ENCODE measurements at regions not wholly inside any gene's neighbourhood (a gene's known extent, or its start where the extent isn't known, plus 50 kb on each side); places are given as distances from the start of the nearest gene placed in this dataset.

DNA sequence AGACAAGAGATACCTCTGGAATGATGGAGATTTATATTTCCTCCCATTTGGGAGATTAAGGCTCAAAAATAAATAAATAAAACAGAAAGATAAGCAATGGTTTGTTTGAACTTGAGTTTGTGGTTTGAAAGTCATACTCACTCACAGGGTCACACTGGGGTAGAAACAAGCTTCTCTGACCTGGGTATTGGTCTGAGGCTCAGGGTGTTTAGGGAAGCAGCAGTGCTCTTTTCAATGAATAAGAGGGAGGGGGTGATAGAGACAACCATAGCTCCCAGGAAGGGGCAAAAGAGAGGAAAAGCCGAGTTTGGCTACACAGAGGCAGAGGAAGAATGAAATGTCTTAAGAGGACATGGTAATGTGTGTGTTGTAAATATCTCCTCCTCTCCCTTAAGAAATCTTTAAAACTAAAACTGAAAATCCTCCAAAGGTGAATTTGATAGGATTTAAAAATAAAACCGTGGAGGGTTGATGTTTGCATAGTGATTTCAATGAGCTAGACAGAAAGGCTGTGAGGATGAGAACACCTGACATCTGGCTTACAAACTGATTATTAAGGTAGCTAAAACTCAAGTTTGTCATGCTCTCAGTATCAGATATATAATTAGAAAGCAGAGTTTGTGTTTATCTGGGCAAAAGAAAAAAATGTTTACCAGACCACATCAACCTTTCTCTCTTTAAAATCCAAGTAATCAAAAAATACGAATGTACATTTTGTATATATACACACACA lies 159.9 kb upstream of the TMEFF2 start:
- Histone ChIP-seq H3K36me3 (no peaks in the 10 kb centered on the region), H3K4me1 (ENCODE audit: control insufficient read depth in 1 of 2, low read depth in 2 of 2) (no peaks in the 10 kb centered on the region), H3K4me3 (no peak overlapping the region), H3K9me3 (no peaks in the 10 kb centered on the region), H3K27ac (no peak overlapping the region), H3K27me3 (replicated peaks; ENCODE audit: insufficient read depth) (no peaks in the 10 kb centered on the region)
- ATAC-seq (ENCODE audit: insufficient number of reproducible peaks, low FRiP score, low read depth) (no peak), DNase-seq (ENCODE audit: low spot score) (no peak)
- TF ChIP-seq, protein P1, sequence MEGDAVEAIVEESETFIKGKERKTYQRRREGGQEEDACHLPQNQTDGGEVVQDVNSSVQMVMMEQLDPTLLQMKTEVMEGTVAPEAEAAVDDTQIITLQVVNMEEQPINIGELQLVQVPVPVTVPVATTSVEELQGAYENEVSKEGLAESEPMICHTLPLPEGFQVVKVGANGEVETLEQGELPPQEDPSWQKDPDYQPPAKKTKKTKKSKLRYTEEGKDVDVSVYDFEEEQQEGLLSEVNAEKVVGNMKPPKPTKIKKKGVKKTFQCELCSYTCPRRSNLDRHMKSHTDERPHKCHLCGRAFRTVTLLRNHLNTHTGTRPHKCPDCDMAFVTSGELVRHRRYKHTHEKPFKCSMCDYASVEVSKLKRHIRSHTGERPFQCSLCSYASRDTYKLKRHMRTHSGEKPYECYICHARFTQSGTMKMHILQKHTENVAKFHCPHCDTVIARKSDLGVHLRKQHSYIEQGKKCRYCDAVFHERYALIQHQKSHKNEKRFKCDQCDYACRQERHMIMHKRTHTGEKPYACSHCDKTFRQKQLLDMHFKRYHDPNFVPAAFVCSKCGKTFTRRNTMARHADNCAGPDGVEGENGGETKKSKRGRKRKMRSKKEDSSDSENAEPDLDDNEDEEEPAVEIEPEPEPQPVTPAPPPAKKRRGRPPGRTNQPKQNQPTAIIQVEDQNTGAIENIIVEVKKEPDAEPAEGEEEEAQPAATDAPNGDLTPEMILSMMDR (IDR thresholded peaks at IDR 0.05), result no peak

DNA sequence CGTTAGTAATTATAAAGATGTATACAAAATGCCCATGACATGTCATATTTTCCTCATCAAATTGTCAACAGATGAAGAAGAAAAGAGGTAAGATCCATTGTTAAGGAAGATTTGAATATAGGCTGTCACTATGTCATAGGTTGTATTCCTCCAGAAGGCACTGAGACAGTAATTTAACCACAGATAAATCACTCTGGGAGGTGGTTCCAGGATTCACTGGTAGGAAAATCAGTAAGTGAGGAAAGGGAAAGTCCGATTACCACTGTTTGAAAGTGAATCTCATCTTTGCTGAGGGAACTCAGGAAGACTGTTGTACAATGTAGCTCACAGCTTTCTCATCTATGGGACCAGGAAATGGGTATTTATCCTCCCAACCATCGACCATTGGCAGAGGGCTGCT lies 152.8 kb upstream of the TMEFF2 start:
- ATAC-seq (ENCODE audit: insufficient number of reproducible peaks, low FRiP score, low read depth) (no peak), DNase-seq (ENCODE audit: low spot score) (no peak)
- no peaks in the 10 kb centered on the region for H3K4me1 ChIP-seq (ENCODE audit: control insufficient read depth in 1 of 2, low read depth in 2 of 2)
- no peaks in the 10 kb centered on the region for H3K36me3 ChIP-seq
- TF ChIP-seq, protein P1 (IDR thresholded peaks at IDR 0.05), result no peak
- no peak overlapping the region for H3K27ac ChIP-seq
- H3K9me3 ChIP-seq, result no peaks in the 10 kb centered on the region
- H3K4me3 ChIP-seq, result no peak overlapping the region
- no peaks in the 10 kb centered on the region for H3K27me3 ChIP-seq (replicated peaks; ENCODE audit: insufficient read depth)

GRCh38 chr2:192345287-192345686 lies 150.6 kb upstream of the TMEFF2 start:
- H3K4me1 ChIP-seq (ENCODE audit: control insufficient read depth in 1 of 2, low read depth in 2 of 2), result no peaks in the 10 kb centered on the region
- H3K27ac ChIP-seq, result no peak overlapping the region
- H3K27me3 ChIP-seq (replicated peaks; ENCODE audit: insufficient read depth), result no peaks in the 10 kb centered on the region
- DNase-seq (ENCODE audit: low spot score) (no peak), ATAC-seq (ENCODE audit: insufficient number of reproducible peaks, low FRiP score, low read depth) (no peak)
- H3K9me3 ChIP-seq, result no peaks in the 10 kb centered on the region
- H3K36me3 ChIP-seq, result no peaks in the 10 kb centered on the region
- H3K4me3 ChIP-seq, result no peak overlapping the region
- TF ChIP-seq, protein P1 (IDR thresholded peaks at IDR 0.05), result no peak

GRCh38 chr2:192333642-192334041 lies 138.9 kb upstream of the TMEFF2 start:
- TF ChIP-seq, protein P1 (IDR thresholded peaks at IDR 0.05), result no peak
- H3K36me3 ChIP-seq, result no peaks in the 10 kb centered on the region
- no peak overlapping the region for H3K4me3 ChIP-seq
- no peaks in the 10 kb centered on the region for H3K4me1 ChIP-seq (ENCODE audit: control insufficient read depth in 1 of 2, low read depth in 2 of 2)
- H3K27ac ChIP-seq, result no peak overlapping the region
- ATAC-seq (ENCODE audit: insufficient number of reproducible peaks, low FRiP score, low read depth) (no peak), DNase-seq (ENCODE audit: low spot score) (no peak)
- no peaks in the 10 kb centered on the region for H3K9me3 ChIP-seq
- H3K27me3 ChIP-seq (replicated peaks; ENCODE audit: insufficient read depth), result no peaks in the 10 kb centered on the region

GRCh38 chr2:192328297-192328696 lies 133.6 kb upstream of the TMEFF2 start:
- Histone ChIP-seq H3K4me3 (no peak overlapping the region), H3K4me1 (ENCODE audit: control insufficient read depth in 1 of 2, low read depth in 2 of 2) (no peaks in the 10 kb centered on the region), H3K36me3 (no peaks in the 10 kb centered on the region), H3K27me3 (replicated peaks; ENCODE audit: insufficient read depth) (no peaks in the 10 kb centered on the region), H3K9me3 (no peaks in the 10 kb centered on the region), H3K27ac (no peak overlapping the region)
- DNase-seq (ENCODE audit: low spot score) (no peak), ATAC-seq (ENCODE audit: insufficient number of reproducible peaks, low FRiP score, low read depth) (no peak)
- TF ChIP-seq, protein P1 (IDR thresholded peaks at IDR 0.05), result no peak

All from thoracic aorta (tissue), 2 donors.